ENCODE measurements at regions not wholly inside any gene's neighbourhood (a gene's known extent, or its start where the extent isn't known, plus 50 kb on each side); places are given as distances from the start of the nearest gene placed in this dataset.

- TF ChIP-seq MAX (IDR thresholded peaks at IDR 0.05) (no peak), EP300 (IDR thresholded peaks at IDR 0.05; ENCODE audit: borderline replicate concordance) (no peak), YY1 (IDR thresholded peaks at IDR 0.05; ENCODE audit: low read depth) (no peak), REST (IDR thresholded peaks at IDR 0.05; ENCODE audit: low read depth) (no peak), TAF1 (IDR thresholded peaks at IDR 0.05; ENCODE audit: low read depth) (no peak), CREB1 (IDR thresholded peaks at IDR 0.05; ENCODE audit: low read depth) (no peak), RAD21 (IDR thresholded peaks at IDR 0.05; ENCODE audit: low read depth) (no peak), EGR1 (IDR thresholded peaks at IDR 0.05) (no peak), TCF12 (IDR thresholded peaks at IDR 0.05; ENCODE audit: low read depth) (no peak), CEBPB (IDR thresholded peaks at IDR 0.05) (no peak), ZBTB7A (IDR thresholded peaks at IDR 0.05; ENCODE audit: low read depth) (no peak), FOXM1 (IDR thresholded peaks at IDR 0.05; ENCODE audit: borderline replicate concordance, low read depth) (no peak)
These were observed 637.9 kb downstream of the NXPH1 start for GRCh38 chr7:9071160-9071762.

All from Ishikawa (cell line).